ENCODE measurements at regions not wholly inside any gene's neighbourhood (a gene's known extent, or its start where the extent isn't known, plus 50 kb on each side); places are given as distances from the start of the nearest gene placed in this dataset.

- H4K20me1 ChIP-seq (ENCODE audit: control insufficient read depth, insufficient read depth, insufficient read length) = no peaks in the 10 kb centered on the region
- no peaks in the 10 kb centered on the region for H3K23me2 ChIP-seq (ENCODE audit: insufficient read length, low read depth, low read length, poor library complexity, severe bottlenecking)
- no peak overlapping the region for H4K5ac ChIP-seq (ENCODE audit: insufficient read length, low read depth, low read length)
- H3K4me1 ChIP-seq (ENCODE audit: insufficient read depth, low read length) = peaks cover 8% of the 10 kb centered on the region; the same call in 1 of the 2 replicates
- no peak overlapping the region for H3T11ph ChIP-seq (ENCODE audit: low read length)
- H3K9ac ChIP-seq (ENCODE audit: extremely low read depth, insufficient read length, low read length) = no peak overlapping the region
- H3K79me1 ChIP-seq (ENCODE audit: insufficient read depth, low read depth, low read length, poor library complexity, severe bottlenecking) = no peaks in the 10 kb centered on the region
- H2AFZ ChIP-seq (ENCODE audit: low read length) = no peak overlapping the region
- Mint-ChIP-seq H3K9me3 (peaks cover 28 to 32% of the 10 kb centered on the region in 2 experiments), H3K27ac (no peak overlapping the region), H3K4me3 (no peak overlapping the region), H3K27me3 (ENCODE audit: low read depth) (no peaks in the 10 kb centered on the region), H3K4me1 (peaks cover 13% of the 10 kb centered on the region in 2 experiments), H3K36me3 (ENCODE audit: insufficient read depth in 1 of 3, low read depth in 3 of 3) (peaks cover 0 to 4% (median 3%) of the 10 kb centered on the region in 3 experiments; a peak in 3 of 7 replicates)
- H2BK20ac ChIP-seq (ENCODE audit: low read depth, low read length, poor library complexity, severe bottlenecking) = no peak overlapping the region
- H3K27ac ChIP-seq (ENCODE audit: insufficient read length, low read depth, low read length) = no peak overlapping the region
- no peaks in the 10 kb centered on the region for H3K79me2 ChIP-seq (ENCODE audit: insufficient read depth, low read length)
- no peak overlapping the region for H3K56ac ChIP-seq (ENCODE audit: insufficient read length, low read depth, low read length)
- H3K14ac ChIP-seq (ENCODE audit: insufficient read depth, low read length) = no peak overlapping the region
- TF ChIP-seq CTCF (conservative IDR thresholded peaks at IDR 0.05) = no peak
- no peaks in the 10 kb centered on the region for H3K9me3 ChIP-seq (ENCODE audit: control insufficient read depth, low read depth, low read length)
- H2AK5ac ChIP-seq (ENCODE audit: insufficient read length, low read length) = no peak overlapping the region
- no peak overlapping the region for H4K91ac ChIP-seq (ENCODE audit: insufficient read length, low read depth, low read length)
- WGBS (ENCODE audit: extremely low coverage, insufficient read length, low lambda C conversion rate) = no CpG with 5 or more reads among the region's 2 CpGs
- no peak overlapping the region for H3K18ac ChIP-seq (ENCODE audit: insufficient read length, low read depth, low read length)
- H3K4ac ChIP-seq (ENCODE audit: low read depth, low read length) = no peak overlapping the region
- H3K23ac ChIP-seq (ENCODE audit: insufficient read length, low read depth, low read length) = no peak overlapping the region
- no peak for DNase-seq
- H3K27me3 ChIP-seq (ENCODE audit: insufficient read depth, low read length) = no peaks in the 10 kb centered on the region
- H2BK15ac ChIP-seq (ENCODE audit: low read depth, low read length) = no peak overlapping the region
- H2BK5ac ChIP-seq (ENCODE audit: insufficient read length, low read length) = no peak overlapping the region
- no peak overlapping the region for H2BK12ac ChIP-seq (ENCODE audit: insufficient read length, low read depth, low read length)
- H4K8ac ChIP-seq (replicated peaks; ENCODE audit: insufficient read length, low read depth, low read length) = no peak overlapping the region
- no peak overlapping the region for H3K4me2 ChIP-seq (ENCODE audit: insufficient read depth, insufficient read length, low read length)
- H2BK120ac ChIP-seq (ENCODE audit: low read depth, low read length, poor library complexity, severe bottlenecking) = no peak overlapping the region
Observed at GRCh38 chrX:36787752-36788151, 220.4 kb upstream of the FAM47C start.

Data from H9 (cell line).